ENCODE measurements at regions not wholly inside any gene's neighbourhood (a gene's known extent, or its start where the extent isn't known, plus 50 kb on each side); places are given as distances from the start of the nearest gene placed in this dataset.

DNA sequence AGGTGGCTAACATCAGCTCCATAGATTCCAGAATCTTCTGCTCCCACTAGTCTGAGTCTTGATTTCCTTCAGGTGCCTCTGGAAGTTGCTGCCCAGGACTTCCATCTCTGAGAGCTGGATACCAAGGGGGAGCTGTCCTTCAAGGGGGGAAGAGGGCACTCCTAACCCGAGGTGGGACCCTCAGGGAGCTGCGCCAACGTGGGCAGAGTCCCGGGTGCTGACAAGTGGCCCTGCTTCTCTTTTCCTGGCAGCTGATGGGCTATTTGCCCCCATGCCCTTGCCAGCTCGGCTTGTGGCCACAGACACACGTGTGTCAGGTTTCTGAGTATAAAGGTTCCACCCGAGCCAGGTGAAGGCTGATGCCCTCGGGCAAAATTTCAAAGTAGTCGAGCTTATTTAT is 272.5 kb downstream of the TTC8 start:
- TF ChIP-seq CTCF (IDR thresholded peaks at IDR 0.05) (no peak), POLR2A (IDR thresholded peaks at IDR 0.05) (no peak), POLR2AphosphoS5 (IDR thresholded peaks at IDR 0.05) (no peak), EP300 (IDR thresholded peaks at IDR 0.05) (no peak)

All from sigmoid colon (tissue), 4 donors.